GM18520 (cell line): ENCODE measurements at regions not wholly inside any gene's neighbourhood (a gene's known extent, or its start where the extent isn't known, plus 50 kb on each side); places are given as distances from the start of the nearest gene placed in this dataset.

ENCODE experiments used
- ATAC-seq: cut with Tn5 transposase; IDR thresholded peaks from one replicate; pipeline ENCODE4 v1.9.1; 2021; ENCODE audit not compliant: unreplicated experiment

GRCh38 chr5:92904021-92904420 is 677.0 kb downstream of the NR2F1-AS1 start:
- ATAC-seq: no peak

- no peak for ATAC-seq
Measured at GRCh38 chr5:92899611-92900010, 681.4 kb downstream of the NR2F1-AS1 start.

- no peak for ATAC-seq
Measured at GRCh38 chr5:92896722-92897121, 684.3 kb downstream of the NR2F1-AS1 start.

- ATAC-seq: no peak
Measured at GRCh38 chr5:92890841-92891244, 690.2 kb downstream of the NR2F1-AS1 start.

DNA sequence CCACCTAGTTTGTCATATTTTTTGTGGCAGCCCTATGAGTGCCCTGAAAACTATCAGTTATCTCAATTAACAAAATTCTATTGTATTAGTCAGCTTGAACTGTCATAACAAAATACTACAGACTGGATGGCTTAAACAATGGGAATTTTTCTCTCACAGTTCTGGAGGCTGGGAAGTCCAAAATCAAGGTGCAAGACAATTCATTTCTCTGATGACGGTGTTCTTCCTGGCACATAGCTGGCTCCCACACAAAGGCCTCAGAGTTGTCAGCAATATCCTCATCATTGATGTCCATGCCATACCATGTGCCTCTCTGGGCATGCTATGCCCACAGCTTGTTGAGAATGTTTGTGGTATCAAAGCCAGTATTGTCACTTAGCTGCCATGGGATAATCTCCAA is 691.9 kb downstream of the NR2F1-AS1 start:
- ATAC-seq: no peak

- no peak for ATAC-seq
Measured at GRCh38 chr5:92887254-92887653, 693.8 kb downstream of the NR2F1-AS1 start.

DNA sequence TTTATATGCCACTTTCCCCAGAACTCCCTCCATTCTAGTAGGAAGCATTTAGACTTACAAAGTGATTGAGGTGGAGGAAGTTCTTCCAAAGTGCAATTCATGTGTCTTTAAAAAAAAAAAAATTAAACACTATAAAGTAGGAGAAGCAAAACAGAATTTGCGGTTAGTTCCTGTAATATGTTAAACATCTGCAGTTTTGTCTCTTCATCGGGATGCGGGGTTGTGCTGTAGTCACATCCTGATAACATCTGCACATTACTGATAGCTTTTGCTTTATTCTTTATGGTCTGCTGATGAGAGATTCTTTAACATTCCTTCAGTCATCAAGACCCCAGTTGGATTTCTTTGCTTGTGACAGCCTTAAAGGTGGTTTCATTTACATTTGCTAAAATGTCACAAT is 694.3 kb downstream of the NR2F1-AS1 start:
- ATAC-seq: no peak

GRCh38 chr5:92885950-92886349 is 695.1 kb downstream of the NR2F1-AS1 start:
- no peak for ATAC-seq

DNA sequence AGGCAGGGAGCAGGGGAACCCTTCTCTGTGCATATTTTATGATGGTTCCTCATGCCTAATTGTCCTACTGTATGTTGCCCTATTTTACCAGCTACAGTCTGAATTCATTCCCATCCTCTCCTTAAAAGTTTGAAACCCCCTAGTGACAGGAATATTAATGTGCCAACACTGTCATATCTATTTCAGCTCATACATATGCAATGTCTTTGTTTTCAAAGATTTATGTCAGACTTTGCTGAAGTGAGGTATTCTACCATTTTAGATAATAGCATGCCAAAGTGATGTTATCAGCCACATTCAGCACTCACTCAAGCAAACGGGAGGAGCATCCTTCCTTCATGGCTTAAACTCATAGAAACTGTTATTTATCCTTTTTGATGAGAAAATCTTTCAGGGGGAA is 696.5 kb downstream of the NR2F1-AS1 start:
- ATAC-seq: no peak

- ATAC-seq: no peak
Measured at GRCh38 chr5:92879806-92880543, 701.0 kb downstream of the NR2F1-AS1 start.

DNA sequence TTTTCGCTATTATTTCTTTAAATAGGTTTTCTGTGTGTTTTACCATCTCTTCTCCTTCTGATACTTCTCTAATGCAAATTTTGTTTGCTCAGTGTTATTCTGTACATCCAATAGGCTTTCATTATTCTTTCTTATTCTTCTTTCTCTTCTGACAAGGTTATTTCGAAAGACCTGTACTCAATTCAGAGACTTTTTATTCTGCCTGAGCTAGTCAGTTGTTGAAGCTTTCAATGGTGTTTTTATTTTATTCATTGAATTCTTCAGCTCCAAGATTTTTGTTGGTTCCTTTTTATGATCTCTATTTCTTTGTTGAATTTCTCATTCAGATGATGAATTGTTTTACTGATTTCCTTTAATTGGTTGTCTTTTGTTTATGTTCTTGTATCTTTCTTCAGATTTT is 706.2 kb downstream of the NR2F1-AS1 start:
- ATAC-seq: no peak

GRCh38 chr5:92868442-92868841 is 712.6 kb downstream of the NR2F1-AS1 start:
- no peak for ATAC-seq

DNA sequence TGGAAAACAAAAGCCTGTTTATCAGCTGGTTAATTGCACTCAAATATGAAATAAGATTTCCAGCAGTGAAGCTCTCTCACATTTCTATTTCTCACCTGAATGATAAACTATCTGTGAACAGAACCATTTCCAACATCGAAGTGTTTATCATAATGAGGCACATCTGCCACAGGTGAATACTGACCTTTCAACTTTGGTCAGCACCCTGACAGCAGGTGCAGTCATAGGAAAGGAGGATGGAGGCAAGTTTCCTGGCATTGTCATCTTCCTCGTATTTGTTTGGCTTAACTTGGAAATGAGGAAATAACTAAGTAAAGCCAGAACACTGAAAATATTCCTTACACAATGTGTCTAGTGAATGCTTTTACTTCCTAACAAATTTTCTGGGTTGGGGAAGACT is 716.4 kb downstream of the NR2F1-AS1 start:
- ATAC-seq: no peak

GRCh38 chr5:92863666-92864065 is 717.4 kb downstream of the NR2F1-AS1 start:
- ATAC-seq: no peak

GRCh38 chr5:92861531-92862285 is 719.3 kb downstream of the NR2F1-AS1 start:
- ATAC-seq: no peak

DNA sequence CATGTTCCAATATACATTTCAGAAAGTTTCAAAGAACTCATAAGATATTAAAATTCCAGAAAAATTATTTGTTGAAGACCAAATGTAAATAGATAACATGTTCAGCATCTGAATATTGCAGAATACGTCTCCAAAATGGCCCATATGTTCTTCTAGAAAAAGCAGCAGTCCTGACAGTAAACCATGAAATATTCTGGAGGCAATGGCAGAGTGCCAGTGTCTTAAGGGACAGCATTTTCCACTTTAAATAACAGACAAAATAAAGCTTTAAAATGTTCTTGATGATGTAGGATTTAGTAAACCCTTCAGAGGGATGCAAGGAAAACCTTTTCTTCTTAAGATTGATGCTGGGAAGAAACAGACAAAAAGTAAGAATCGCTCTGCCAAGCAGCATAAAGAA is 721.0 kb downstream of the NR2F1-AS1 start:
- ATAC-seq: no peak

GRCh38 chr5:92852219-92852618 is 728.8 kb downstream of the NR2F1-AS1 start:
- no peak for ATAC-seq

DNA sequence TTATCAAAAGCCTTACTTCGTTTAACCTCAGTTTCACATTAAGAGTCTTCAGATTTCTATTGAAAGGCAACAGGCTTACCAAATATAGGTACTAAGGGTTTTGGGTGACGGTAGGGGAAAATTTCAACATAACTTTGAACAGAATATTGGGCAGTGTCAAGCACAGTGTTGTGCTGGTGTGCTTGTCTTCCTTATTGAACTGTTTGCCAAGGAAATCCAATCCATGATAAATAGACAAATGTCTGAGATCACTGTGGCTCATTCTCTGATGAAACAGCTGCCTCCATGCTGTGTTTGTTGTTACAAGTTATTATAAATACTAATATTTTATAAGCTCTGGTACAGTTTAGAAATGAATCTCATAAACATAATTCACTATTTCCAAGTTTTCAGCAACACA is 730.1 kb downstream of the NR2F1-AS1 start:
- no peak for ATAC-seq

DNA sequence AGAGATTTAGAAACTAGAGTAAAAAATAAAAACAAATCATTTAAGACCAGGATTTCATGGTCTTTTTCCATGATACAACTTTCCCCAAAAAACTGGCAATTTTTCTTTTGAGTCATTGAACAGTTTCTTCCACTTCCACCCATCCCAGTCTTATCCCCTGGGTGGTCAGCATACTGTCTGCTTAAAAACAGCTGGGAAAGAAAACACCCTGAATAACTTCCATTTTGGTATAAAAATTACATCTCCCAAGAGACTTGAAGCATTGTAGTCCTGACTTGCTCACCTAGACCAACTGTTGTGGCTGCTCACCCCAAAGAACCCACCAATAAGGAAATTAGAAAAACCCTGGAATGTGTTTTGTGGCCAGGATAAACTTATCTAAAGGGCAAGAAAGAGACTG is 731.3 kb downstream of the NR2F1-AS1 start:
- no peak for ATAC-seq

DNA sequence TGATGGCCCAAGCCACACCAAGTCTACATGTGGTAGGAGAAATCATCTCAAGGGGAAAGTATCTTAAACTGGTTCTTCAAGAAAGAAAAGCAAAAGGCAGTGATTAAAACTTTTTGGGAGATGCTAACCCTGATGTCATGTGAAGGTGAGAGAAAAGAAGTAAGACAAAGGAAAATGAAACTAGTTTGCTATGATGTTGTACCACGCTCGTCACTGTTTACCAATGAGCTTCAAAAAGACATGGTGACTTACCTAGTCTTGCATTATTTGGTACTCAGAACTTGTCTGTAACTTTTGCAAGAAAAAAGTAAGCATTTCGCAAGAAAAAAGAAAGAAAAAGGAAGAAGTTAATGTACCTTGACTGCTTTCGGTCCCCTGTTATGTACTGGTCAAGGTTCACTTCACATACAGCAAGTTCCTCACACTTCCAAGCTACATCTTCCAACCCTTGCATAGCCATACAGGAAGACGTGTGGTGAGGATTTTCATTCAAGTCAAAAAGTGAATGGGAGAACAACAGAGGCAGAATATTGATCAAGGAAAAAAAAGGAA is 739.3 kb downstream of the NR2F1-AS1 start:
- peak; percentile 49 for ATAC-seq

DNA sequence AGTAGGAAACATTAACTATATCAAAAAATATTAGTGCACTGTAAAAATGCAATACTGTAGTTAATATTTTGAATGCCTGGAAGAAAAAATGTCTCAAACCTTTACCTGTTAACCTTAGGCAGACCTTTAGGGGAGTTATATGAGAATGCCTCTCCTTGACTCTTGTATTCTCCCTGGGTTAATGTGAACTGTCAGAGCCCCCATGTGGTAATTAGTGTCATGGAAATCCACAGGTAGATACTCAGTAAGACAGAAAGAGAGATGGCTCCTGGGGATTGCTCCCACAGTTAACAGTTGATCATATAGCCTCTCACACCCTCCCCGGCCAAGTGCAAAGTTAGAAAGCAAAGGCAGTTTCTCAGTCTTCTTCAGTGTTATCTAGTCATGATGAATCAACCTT is 742.8 kb downstream of the NR2F1-AS1 start:
- no peak for ATAC-seq
